IMR-90 (cell line): ENCODE measurements at regions not wholly inside any gene's neighbourhood (a gene's known extent, or its start where the extent isn't known, plus 50 kb on each side); places are given as distances from the start of the nearest gene placed in this dataset.

Experiments used
- ATAC-seq: fragments of 200-7000 bp; cut with Tn5 transposase; 2 replicates; pipeline ENCODE4 v1.9.1; 2020; ENCODE audit warnings: low read depth, mild to moderate bottlenecking, moderate library complexity
- BruUV-seq: library from RNA; stranded (reverse); fragments of 400-500 nt; replicated peaks from 2 replicates; lab custom pipeline; 2021; lab: Mats Ljungman, UMichigan
- CTCF ChIA-PET: fragments of 300-600 bp; formaldehyde crosslinking; extraction: SDS; loops from one replicate; lab custom pipeline; 2021; ENCODE audit warnings: antibody characterized with exemption; lab: Yijun Ruan, JAX
- POLR2A ChIA-PET: fragments of 300-600 bp; sonication (Branson Sonifier 250); formaldehyde crosslinking; loops from one replicate; lab custom pipeline; 2022; ENCODE audit warnings: antibody characterized with exemption; ENCODE audit not compliant: unreplicated experiment; lab: Charles Lee
- DNase-seq: peaks from one replicate; pipeline ENCODE4 v3.0.0; 2013
- H2AFZ ChIP-seq: replicated peaks from 2 replicates; pipeline ENCODE3; 2013; ENCODE audit warnings: low read length, mild to moderate bottlenecking; ENCODE audit not compliant: poor library complexity
- H2AK5ac ChIP-seq: 2 replicates; pipeline ENCODE4 v1.6.1; 2013; ENCODE audit warnings: low read depth, low read length, inconsistent platforms
- H2AK9ac ChIP-seq: replicated peaks from 2 replicates; pipeline ENCODE3; 2013; ENCODE audit warnings: mild to moderate bottlenecking, low read depth, low read length, moderate library complexity; ENCODE audit not compliant: poor library complexity
- H2BK120ac ChIP-seq: 2 replicates; pipeline ENCODE4 v1.6.1; 2013; ENCODE audit warnings: low read depth, low read length, inconsistent platforms
- H2BK15ac ChIP-seq: 3 replicates; pipeline ENCODE4 v1.6.1; 2013; ENCODE audit warnings: low read depth, low read length, inconsistent platforms
- H2BK20ac ChIP-seq: 2 replicates; pipeline ENCODE4 v1.6.1; 2013; ENCODE audit warnings: low read depth, mild to moderate bottlenecking, inconsistent platforms, low read length, moderate library complexity
- H2BK5ac ChIP-seq: 2 replicates; pipeline ENCODE4 v1.6.1; 2013; ENCODE audit warnings: mild to moderate bottlenecking, low read depth, low read length, inconsistent platforms; ENCODE audit not compliant: poor library complexity, severe bottlenecking
- H3K14ac ChIP-seq: replicated peaks from 2 replicates; pipeline ENCODE4 v1.6.1; 2013; ENCODE audit warnings: low read depth, low read length, inconsistent platforms
- H3K18ac ChIP-seq: 2 replicates; pipeline ENCODE4 v1.6.1; 2013; ENCODE audit warnings: low read depth, low read length, control low read depth
- H3K23ac ChIP-seq: 2 replicates; pipeline ENCODE4 v1.6.1; 2013; ENCODE audit warnings: low read depth, low read length, inconsistent platforms
- H3K27ac ChIP-seq: 2 replicates; pipeline ENCODE4 v1.5.1; 2013; ENCODE audit warnings: mild to moderate bottlenecking, control low read depth, low read length; ENCODE audit not compliant: insufficient read depth
- H3K27me3 ChIP-seq: 2 replicates; pipeline ENCODE4 v1.6.1; 2013; ENCODE audit warnings: low read length; ENCODE audit not compliant: control insufficient read depth, insufficient read depth
- H3K36me3 ChIP-seq: 2 replicates; pipeline ENCODE4 v1.6.1; 2013; ENCODE audit warnings: low read length, mixed read lengths; ENCODE audit not compliant: control insufficient read depth, insufficient read depth
- H3K4ac ChIP-seq: 2 replicates; pipeline ENCODE4 v1.6.1; 2013; ENCODE audit warnings: low read depth, low read length, inconsistent platforms
- H3K4me1 ChIP-seq: 2 replicates; pipeline ENCODE4 v1.6.1; 2013; ENCODE audit warnings: low read length, mixed read lengths; ENCODE audit not compliant: control insufficient read depth, insufficient read depth
- H3K4me2 ChIP-seq: 2 replicates; pipeline ENCODE4 v1.6.1; 2013; ENCODE audit warnings: low read depth, mild to moderate bottlenecking, control low read depth, low read length, moderate library complexity
- H3K4me3 ChIP-seq: 2 replicates; pipeline ENCODE4 v1.5.1; 2013; ENCODE audit warnings: low read depth, mild to moderate bottlenecking, control low read depth, low read length, moderate library complexity; ENCODE audit not compliant: insufficient read depth
- H3K56ac ChIP-seq: 2 replicates; pipeline ENCODE4 v1.6.1; 2013; ENCODE audit warnings: low read length, inconsistent platforms; ENCODE audit not compliant: insufficient read depth; ENCODE audit errors: extremely low read depth
- H3K79me1 ChIP-seq, 2 experiments: 2 replicates each; pipeline ENCODE4 v1.6.1; 2013; ENCODE audit warnings: low read length in 2 of 2, inconsistent platforms in 1 of 2, low read depth in 1 of 2
- H3K9ac ChIP-seq: 2 replicates; pipeline ENCODE4 v1.6.1; 2013; ENCODE audit warnings: low read depth, low read length, control low read depth
- H3K9me1 ChIP-seq: 2 replicates; pipeline ENCODE4 v1.6.1; 2013; ENCODE audit warnings: low read length, inconsistent platforms; ENCODE audit not compliant: insufficient read depth
- H3K9me3 ChIP-seq: 2 replicates; pipeline ENCODE4 v1.6.1; 2013; ENCODE audit warnings: low read length; ENCODE audit not compliant: control insufficient read depth, insufficient read depth
- H4K20me1 ChIP-seq: 2 replicates; pipeline ENCODE4 v1.6.1; 2013; ENCODE audit warnings: low read length, inconsistent platforms; ENCODE audit not compliant: insufficient read depth
- H4K5ac ChIP-seq: 2 replicates; pipeline ENCODE4 v1.6.1; 2013; ENCODE audit warnings: mild to moderate bottlenecking, low read depth, low read length, control low read depth
- H4K8ac ChIP-seq, 2 experiments: 2 replicates each; pipeline ENCODE4 v1.6.1; 2013; ENCODE audit warnings: low read depth in 2 of 2, low read length in 2 of 2, control low read depth in 1 of 2, inconsistent platforms in 1 of 2
- H4K91ac ChIP-seq: 2 replicates; pipeline ENCODE4 v1.6.1; 2013; ENCODE audit warnings: low read depth, low read length, inconsistent platforms; ENCODE audit not compliant: insufficient read depth
- MXI1 ChIP-seq: IDR thresholded peaks from 2 replicates; pipeline ENCODE4 v1.6.1; 2012; ENCODE audit warnings: low read depth, mild to moderate bottlenecking, low read length, moderate library complexity, borderline replicate concordance
- NFE2L2 ChIP-seq: fragments of 150-350 bp; IDR thresholded peaks from 2 replicates; pipeline ENCODE4 v1.6.1; 2016; ENCODE audit warnings: low read depth, mild to moderate bottlenecking, low read length
- WGBS, 2 experiments: methylation state at CpG; one replicate each; pipeline versions ENCODE4 v1.1.5 to v1.1.7; 2013; ENCODE audit warnings: missing lambda C conversion rate in 2 of 2; ENCODE audit not compliant: insufficient read length in 1 of 2; ENCODE audit errors: extremely low coverage in 2 of 2; 5-methylcytosine and 5-hydroxymethylcytosine counted together
- dilution Hi-C: fragments of 300-500 bp; cut with HindIII; formaldehyde crosslinking; loops from one replicate; pipeline ENCODE4 v1.14.3; 2018; ENCODE audit warnings: low sequenced_read_pairs; ENCODE audit not compliant: unreplicated experiment
- in situ Hi-C: fragments of 300-500 bp; cut with MboI; formaldehyde crosslinking; loops from 3 replicates; pipeline ENCODE4 v1.14.3; 2019; ENCODE audit warnings: low sequenced_read_pairs, inconsistent platforms, mixed read lengths
- intact Hi-C: fragments of 100-400 bp; cut with micrococcal nuclease; formaldehyde crosslinking; loops from 2 replicates; pipeline ENCODE4 v1.10.0; 2022

GRCh38 chr10:55766212-55766611 lies 594.8 kb downstream of the ZWINT start:
- Histone ChIP-seq H3K4me3 (no peak overlapping the region), H3K23ac (no peak overlapping the region), H2BK120ac (no peak overlapping the region), H2AFZ (no peak overlapping the region), H2AK5ac (no peak overlapping the region), H3K4me2 (no peak overlapping the region), H4K20me1 (no peaks in the 10 kb centered on the region), H3K79me1 (no peaks in the 10 kb centered on the region), H3K27me3 (no peaks in the 10 kb centered on the region), H3K4me1 (no peaks in the 10 kb centered on the region), H4K8ac (no peak overlapping the region), H2BK5ac (no peak overlapping the region), H3K18ac (no peak overlapping the region), H3K27ac (no peak overlapping the region), H3K36me3 (no peaks in the 10 kb centered on the region), H3K4ac (no peak overlapping the region), H4K5ac (no peak overlapping the region), H3K9me3 (no peaks in the 10 kb centered on the region), H2BK15ac (no peak overlapping the region), H2BK20ac (no peak overlapping the region), H3K14ac (no peak overlapping the region), H3K9ac (no peak overlapping the region), H3K9me1 (no peaks in the 10 kb centered on the region), H3K56ac (no peak overlapping the region), H4K91ac (no peak overlapping the region), H2AK9ac (no peak overlapping the region)
- dilution Hi-C loops: no loop called here
- intact Hi-C loops: no loop called here
- POLR2A ChIA-PET: no interaction called here
- DNase-seq (no peak), ATAC-seq (no peak)
- CTCF ChIA-PET: no interaction called here
- no peak for TF ChIP-seq NFE2L2
- no peak for TF ChIP-seq MXI1
- in situ Hi-C loops: no loop called here
- no TSS peak for BruUV-seq
- no CpG with 5 or more reads among the region's 1 CpG for WGBS, 2 experiments
